Activated naive CD4-positive, alpha-beta T cell treated with anti-CD3 and anti-CD28 coated beads, Interleukin-2, amount 10 ng/mL, durations not matched to agents 7 days and 5 days (primary cell): ENCODE measurements at regions not wholly inside any gene's neighbourhood (a gene's known extent, or its start where the extent isn't known, plus 50 kb on each side); places are given as distances from the start of the nearest gene placed in this dataset.

ENCODE experiments used
- CTCF ChIA-PET: fragments of 350-600 bp; sonication (Branson Sonifier 250); formaldehyde crosslinking; loops from one replicate; lab custom pipeline; 2021; ENCODE audit warnings: antibody characterized with exemption; lab: Charles Lee
- DNase-seq: peaks from one replicate; pipeline ENCODE4 v3.0.0-alpha.2; 2020
- H3K27ac Mint-ChIP-seq: one replicate; pipeline ENCODE4 v1.8.0; 2021; ENCODE audit warnings: mild to moderate bottlenecking, moderate library complexity, mixed read lengths
- H3K27me3 Mint-ChIP-seq: one replicate; pipeline ENCODE4 v1.8.0; 2021; ENCODE audit warnings: mild to moderate bottlenecking, mixed read lengths
- H3K36me3 Mint-ChIP-seq: one replicate; pipeline ENCODE4 v1.8.0; 2021; ENCODE audit warnings: mixed read lengths
- H3K4me1 Mint-ChIP-seq: one replicate; pipeline ENCODE4 v1.8.0; 2021; ENCODE audit warnings: mixed read lengths
- H3K4me3 Mint-ChIP-seq: one replicate; pipeline ENCODE4 v1.8.0; 2021; ENCODE audit warnings: mild to moderate bottlenecking, moderate library complexity, mixed read lengths
- H3K9me3 Mint-ChIP-seq: one replicate; pipeline ENCODE4 v1.8.0; 2021; ENCODE audit warnings: mixed read lengths

- Mint-ChIP-seq H3K9me3 (peaks cover 21% of the 10 kb centered on the region), H3K36me3 (no peaks in the 10 kb centered on the region), H3K4me1 (no peaks in the 10 kb centered on the region), H3K27ac (no peak overlapping the region), H3K27me3 (no peaks in the 10 kb centered on the region), H3K4me3 (no peak overlapping the region)
- DNase-seq = no peak
- CTCF ChIA-PET = no interaction called here
These were observed 56.1 kb upstream of the DLGAP1 start for GRCh38 chr18:4511166-4511565.

GRCh38 chr18:4510711-4511110 is 55.6 kb upstream of the DLGAP1 start:
- Mint-ChIP-seq H3K27me3 (no peaks in the 10 kb centered on the region), H3K4me1 (no peaks in the 10 kb centered on the region), H3K36me3 (no peaks in the 10 kb centered on the region), H3K27ac (no peak overlapping the region), H3K9me3 (peaks cover 20% of the 10 kb centered on the region), H3K4me3 (no peak overlapping the region)
- CTCF ChIA-PET = no interaction called here
- DNase-seq = no peak

GRCh38 chr18:4510160-4510559 is 55.1 kb upstream of the DLGAP1 start:
- no peak overlapping the region for H3K4me3 Mint-ChIP-seq
- H3K9me3 Mint-ChIP-seq = peaks cover 17% of the 10 kb centered on the region
- H3K4me1 Mint-ChIP-seq = no peaks in the 10 kb centered on the region
- H3K36me3 Mint-ChIP-seq = no peaks in the 10 kb centered on the region
- no peak overlapping the region for H3K27ac Mint-ChIP-seq
- no peaks in the 10 kb centered on the region for H3K27me3 Mint-ChIP-seq
- CTCF ChIA-PET = no interaction called here
- DNase-seq = no peak
